ENCODE measurements at regions not wholly inside any gene's neighbourhood (a gene's known extent, or its start where the extent isn't known, plus 50 kb on each side); places are given as distances from the start of the nearest gene placed in this dataset.

GRCh38 chrX:36577006-36577405 is 431.2 kb upstream of the FAM47C start:
- Mint-ChIP-seq H3K27ac (no peak overlapping the region), H3K36me3 (no peaks in the 10 kb centered on the region), H3K4me3 (no peak overlapping the region), H3K27me3 (no peaks in the 10 kb centered on the region), H3K4me1 (no peaks in the 10 kb centered on the region), H3K9me3 (no peaks in the 10 kb centered on the region)
- no peak for DNase-seq
- CTCF ChIA-PET: no interaction called here

DNA sequence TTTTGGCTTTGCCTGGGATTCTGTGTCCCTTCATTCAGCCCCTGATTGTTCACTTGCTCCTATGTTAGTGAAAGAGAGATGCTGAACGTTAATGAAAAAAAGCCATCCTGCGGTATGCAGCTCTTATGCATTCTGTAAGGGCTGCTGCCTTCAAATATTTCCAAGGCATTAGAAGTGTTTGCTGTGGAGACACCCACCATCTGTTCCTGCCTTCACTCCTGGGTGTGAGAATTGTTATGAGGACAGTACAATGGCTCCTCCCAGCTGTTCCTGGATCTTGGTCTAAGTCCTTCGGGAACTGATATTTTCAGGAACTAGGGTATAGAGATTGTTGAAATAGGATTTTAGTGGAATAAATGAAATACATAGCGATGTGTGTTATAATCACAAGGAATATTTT is 427.1 kb upstream of the FAM47C start:
- no peak overlapping the region for H3K4me3 Mint-ChIP-seq
- no peaks in the 10 kb centered on the region for H3K36me3 Mint-ChIP-seq
- no peak for DNase-seq
- CTCF ChIA-PET: no interaction called here
- no peaks in the 10 kb centered on the region for H3K9me3 Mint-ChIP-seq
- no peak overlapping the region for H3K27ac Mint-ChIP-seq
- no peaks in the 10 kb centered on the region for H3K27me3 Mint-ChIP-seq
- no peaks in the 10 kb centered on the region for H3K4me1 Mint-ChIP-seq

DNA sequence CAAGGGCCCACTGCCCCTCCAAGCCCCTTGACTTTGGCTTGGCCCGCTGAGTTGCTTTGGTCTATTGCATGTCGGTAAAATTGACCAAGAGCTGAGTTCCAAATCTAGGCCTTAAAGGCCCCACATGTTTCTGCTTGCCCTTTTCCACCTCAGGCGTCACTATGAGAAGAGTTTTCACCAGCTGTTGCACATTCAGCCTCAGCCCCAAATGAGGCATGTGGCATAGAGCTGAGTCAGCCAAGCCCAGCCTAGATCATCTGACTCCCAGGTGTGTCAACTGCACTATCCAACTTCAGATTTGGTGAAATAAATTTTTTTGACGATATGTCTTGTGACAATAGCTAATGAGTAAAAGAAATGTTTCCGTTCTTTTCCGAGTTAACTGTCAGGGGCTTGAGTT is 424.5 kb upstream of the FAM47C start:
- no peaks in the 10 kb centered on the region for H3K36me3 Mint-ChIP-seq
- CTCF ChIA-PET: no interaction called here
- no peaks in the 10 kb centered on the region for H3K4me1 Mint-ChIP-seq
- no peaks in the 10 kb centered on the region for H3K9me3 Mint-ChIP-seq
- H3K27me3 Mint-ChIP-seq: no peaks in the 10 kb centered on the region
- DNase-seq: no peak
- no peak overlapping the region for H3K4me3 Mint-ChIP-seq
- H3K27ac Mint-ChIP-seq: no peak overlapping the region

DNA sequence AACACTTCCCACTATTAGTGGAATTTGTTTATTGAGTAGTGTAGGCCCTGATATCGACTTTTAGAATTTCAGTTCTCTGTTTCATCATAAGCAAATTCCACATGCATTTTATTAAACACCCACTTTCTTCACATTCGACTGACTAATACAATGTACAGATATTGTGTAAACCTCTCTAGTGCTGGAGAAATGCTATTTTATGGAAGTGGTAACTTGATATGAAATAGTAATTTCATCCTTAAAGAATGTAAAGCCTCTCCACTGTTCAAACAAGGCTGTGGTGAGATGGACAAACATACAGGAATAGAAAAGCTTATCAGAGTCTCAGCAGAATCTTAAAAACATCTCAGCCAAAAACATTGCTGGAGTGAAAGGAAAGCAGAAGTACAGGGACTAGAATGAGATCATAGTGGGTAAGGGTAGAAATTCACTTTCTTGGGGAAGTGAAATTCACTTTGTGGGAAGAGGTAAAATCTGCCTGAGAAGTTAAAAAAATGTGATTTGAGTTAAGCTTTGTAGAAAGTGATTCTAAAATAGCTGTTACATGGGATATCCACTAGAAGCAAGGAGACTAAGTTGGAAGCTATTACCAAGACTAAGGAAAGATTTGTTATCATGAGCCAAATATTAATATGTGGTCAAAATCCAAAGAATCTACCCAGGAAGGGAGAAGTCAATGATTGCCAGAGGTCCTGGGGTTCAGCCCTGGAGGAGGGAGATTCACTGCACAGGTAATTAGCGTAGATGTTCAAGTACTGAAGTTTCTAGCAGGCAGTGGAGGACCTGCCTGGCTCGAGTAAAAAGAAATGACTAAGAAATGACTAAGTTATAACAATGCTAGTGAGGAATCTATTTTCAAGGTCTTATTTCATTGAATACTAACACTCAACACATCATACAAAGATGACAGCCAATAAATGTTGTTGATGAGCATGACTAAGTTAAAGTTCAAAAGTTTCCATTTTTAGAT is 398.3 kb upstream of the FAM47C start:
- H3K27me3 Mint-ChIP-seq: no peaks in the 10 kb centered on the region
- no peak overlapping the region for H3K4me3 Mint-ChIP-seq
- CTCF ChIA-PET: no interaction called here
- no peaks in the 10 kb centered on the region for H3K36me3 Mint-ChIP-seq
- no peaks in the 10 kb centered on the region for H3K9me3 Mint-ChIP-seq
- no peak for DNase-seq
- no peak overlapping the region for H3K27ac Mint-ChIP-seq
- no peaks in the 10 kb centered on the region for H3K4me1 Mint-ChIP-seq

DNA sequence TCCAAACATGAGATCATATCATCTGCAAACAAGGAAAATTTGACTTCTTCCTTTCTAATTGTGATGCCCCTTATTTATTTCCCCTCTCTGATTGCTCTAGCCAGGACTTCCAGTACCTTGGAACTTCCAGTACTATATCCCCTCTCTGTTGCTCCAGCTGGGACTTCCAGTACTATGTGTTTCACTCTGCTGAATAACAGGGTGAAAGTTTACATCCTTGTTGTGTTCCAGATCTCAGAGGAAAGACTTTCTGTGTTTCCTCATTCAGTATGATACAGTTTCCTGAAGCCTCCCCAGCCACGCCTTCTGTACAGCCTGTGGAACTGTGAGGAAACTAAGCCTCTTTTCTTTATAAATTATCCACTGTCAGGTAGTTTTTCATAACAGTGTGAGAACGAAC is 381.3 kb upstream of the FAM47C start:
- DNase-seq: no peak
- H3K27ac Mint-ChIP-seq: no peak overlapping the region
- H3K9me3 Mint-ChIP-seq: no peaks in the 10 kb centered on the region
- no peak overlapping the region for H3K4me3 Mint-ChIP-seq
- CTCF ChIA-PET: no interaction called here
- no peaks in the 10 kb centered on the region for H3K27me3 Mint-ChIP-seq
- H3K36me3 Mint-ChIP-seq: no peaks in the 10 kb centered on the region
- no peaks in the 10 kb centered on the region for H3K4me1 Mint-ChIP-seq

DNA sequence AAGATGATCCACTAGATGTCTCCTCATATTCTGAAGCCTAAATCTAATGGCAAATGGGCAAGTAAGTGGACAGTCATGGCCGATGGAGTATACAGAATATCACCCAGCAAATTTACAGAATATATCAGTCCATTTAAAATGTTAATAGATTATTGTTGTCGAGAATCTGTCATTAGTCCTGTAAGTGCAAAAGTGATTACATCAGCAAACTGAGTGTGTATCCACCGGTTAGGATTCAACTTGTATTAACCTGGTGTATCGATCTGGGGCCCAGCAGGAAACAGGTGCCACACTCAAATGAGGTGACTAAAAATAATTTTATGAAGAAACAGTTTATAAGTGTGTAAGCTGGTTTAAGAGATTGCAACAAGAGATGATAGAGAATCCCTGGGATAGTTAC is 367.9 kb upstream of the FAM47C start:
- no peaks in the 10 kb centered on the region for H3K4me1 Mint-ChIP-seq
- CTCF ChIA-PET: no interaction called here

GRCh38 chrX:36642052-36642451 is 366.1 kb upstream of the FAM47C start:
- Mint-ChIP-seq H3K27ac (no peak overlapping the region), H3K4me3 (no peak overlapping the region), H3K4me1 (no peaks in the 10 kb centered on the region), H3K36me3 (no peaks in the 10 kb centered on the region), H3K27me3 (no peaks in the 10 kb centered on the region), H3K9me3 (no peaks in the 10 kb centered on the region)
- CTCF ChIA-PET: no interaction called here
- DNase-seq: no peak

More for the DNA sequence above, 367.9 kb upstream of the FAM47C start:
- no peak for DNase-seq
- Mint-ChIP-seq H3K27me3 (no peaks in the 10 kb centered on the region), H3K4me3 (no peak overlapping the region), H3K36me3 (no peaks in the 10 kb centered on the region), H3K9me3 (no peaks in the 10 kb centered on the region), H3K27ac (no peak overlapping the region)

DNA sequence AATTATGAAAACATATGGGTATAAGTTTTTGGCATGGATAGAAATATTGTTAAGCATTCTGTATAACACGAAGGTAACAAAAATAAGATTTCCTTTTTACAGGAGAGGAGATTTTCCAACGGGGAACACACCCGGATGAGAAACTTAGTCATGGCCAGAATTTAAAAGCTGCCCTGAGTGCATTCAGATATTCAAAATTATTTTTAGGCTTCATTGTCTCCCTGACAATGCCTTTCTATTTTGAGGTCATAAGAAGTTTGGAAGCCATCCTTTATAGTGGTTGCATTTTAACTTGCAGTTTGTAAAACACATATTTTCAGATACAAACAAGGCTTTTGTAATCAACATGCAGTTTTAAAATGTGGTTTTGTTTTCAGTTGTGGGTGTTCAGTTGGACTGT is 357.5 kb upstream of the FAM47C start:
- Mint-ChIP-seq H3K27ac (no peak overlapping the region), H3K4me3 (no peak overlapping the region), H3K27me3 (no peaks in the 10 kb centered on the region), H3K4me1 (no peaks in the 10 kb centered on the region), H3K9me3 (no peaks in the 10 kb centered on the region), H3K36me3 (no peaks in the 10 kb centered on the region)
- CTCF ChIA-PET: no interaction called here
- no peak for DNase-seq

GRCh38 chrX:36683507-36683906 is 324.7 kb upstream of the FAM47C start:
- no peak for DNase-seq
- Mint-ChIP-seq H3K4me1 (no peaks in the 10 kb centered on the region), H3K4me3 (no peak overlapping the region), H3K9me3 (no peaks in the 10 kb centered on the region), H3K27me3 (no peaks in the 10 kb centered on the region), H3K36me3 (no peaks in the 10 kb centered on the region), H3K27ac (no peak overlapping the region)
- CTCF ChIA-PET: no interaction called here

DNA sequence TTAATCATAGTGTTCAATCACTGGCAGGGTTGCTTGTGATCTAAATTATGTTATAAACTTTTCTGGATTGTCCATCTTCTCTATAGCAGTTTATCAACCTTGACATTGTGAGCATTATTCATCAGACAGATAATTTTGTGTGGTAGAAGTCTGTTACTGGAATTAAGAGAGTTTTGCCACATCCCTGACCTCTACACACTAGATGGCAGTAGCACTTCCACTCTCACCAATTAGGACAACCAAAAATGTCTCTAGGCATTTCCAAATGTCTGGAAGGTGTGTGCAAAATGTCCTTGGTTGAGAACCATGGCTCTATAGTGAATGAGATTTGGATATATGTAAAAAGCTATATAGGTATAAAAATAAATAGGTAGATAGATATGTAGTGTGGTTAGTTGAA is 324.1 kb upstream of the FAM47C start:
- Mint-ChIP-seq H3K9me3 (no peaks in the 10 kb centered on the region), H3K27ac (no peak overlapping the region), H3K4me1 (no peaks in the 10 kb centered on the region), H3K4me3 (no peak overlapping the region), H3K36me3 (no peaks in the 10 kb centered on the region), H3K27me3 (no peaks in the 10 kb centered on the region)
- CTCF ChIA-PET: no interaction called here
- no peak for DNase-seq

DNA sequence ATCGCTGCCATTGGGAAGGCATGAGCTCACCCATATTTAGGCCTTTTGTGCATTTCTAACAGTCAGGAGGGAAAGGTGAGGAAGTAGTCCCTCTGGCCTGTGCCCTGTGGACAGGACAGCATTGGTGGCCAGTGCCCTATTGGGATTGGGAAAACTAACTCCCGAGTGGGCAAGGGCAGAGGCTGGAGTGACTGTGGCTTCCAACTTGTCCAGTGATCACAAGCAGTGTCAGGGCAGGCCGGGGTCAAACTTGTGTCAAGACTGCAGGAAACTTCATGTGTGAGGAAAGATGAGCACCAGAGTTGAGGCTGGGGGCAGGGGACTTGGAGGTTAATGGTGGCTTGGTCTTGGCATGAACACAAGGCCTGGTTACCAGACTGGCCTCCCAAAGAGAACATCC is 286.2 kb upstream of the FAM47C start:
- Mint-ChIP-seq H3K27ac (no peak overlapping the region), H3K36me3 (no peaks in the 10 kb centered on the region), H3K27me3 (no peaks in the 10 kb centered on the region), H3K4me3 (no peak overlapping the region), H3K4me1 (no peaks in the 10 kb centered on the region), H3K9me3 (peaks cover 6% of the 10 kb centered on the region)
- CTCF ChIA-PET: no interaction called here
- DNase-seq: no peak

DNA sequence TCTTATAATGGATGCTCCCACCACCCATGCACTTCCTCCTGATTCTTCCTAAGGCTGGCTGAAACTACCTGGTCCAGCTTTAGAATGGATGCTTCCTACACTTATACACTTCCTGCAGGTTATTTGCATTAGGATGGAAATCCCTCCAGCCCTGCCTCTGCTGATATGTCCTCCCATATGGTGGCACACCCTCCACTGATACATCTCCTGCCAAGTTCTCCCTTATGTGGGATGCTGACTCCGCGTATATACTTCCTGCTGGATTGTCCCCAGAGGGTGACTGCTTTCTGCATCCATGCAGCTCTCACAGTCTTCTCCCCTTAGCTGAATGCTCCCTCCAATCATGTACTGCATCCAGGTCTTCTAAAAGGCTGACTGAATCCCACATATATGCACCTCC is 254.6 kb upstream of the FAM47C start:
- no peak for DNase-seq
- CTCF ChIA-PET: no interaction called here
- H3K27ac Mint-ChIP-seq: no peak overlapping the region
- no peaks in the 10 kb centered on the region for H3K36me3 Mint-ChIP-seq
- H3K4me1 Mint-ChIP-seq: no peaks in the 10 kb centered on the region
- H3K27me3 Mint-ChIP-seq: no peaks in the 10 kb centered on the region
- H3K4me3 Mint-ChIP-seq: no peak overlapping the region
- H3K9me3 Mint-ChIP-seq: no peaks in the 10 kb centered on the region

DNA sequence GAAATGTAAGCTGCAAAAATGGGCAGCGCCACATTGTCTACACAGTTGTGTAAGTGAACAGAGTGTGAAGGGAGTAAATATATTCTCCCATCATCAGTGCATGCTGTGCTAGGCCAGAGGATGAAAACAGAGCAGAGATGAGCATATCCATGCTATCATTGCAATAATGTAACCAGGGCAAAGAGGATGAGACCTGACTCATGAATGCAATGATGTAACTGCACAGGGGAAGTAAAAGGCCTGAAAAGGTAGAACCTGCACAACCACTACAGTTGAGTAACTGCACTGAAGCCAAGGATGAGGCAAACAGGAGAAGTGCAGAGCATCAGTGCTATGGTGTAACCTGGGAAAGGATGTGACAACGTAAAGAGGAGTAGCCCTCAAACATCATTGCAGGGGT is 220.4 kb upstream of the FAM47C start:
- Mint-ChIP-seq H3K4me3 (no peak overlapping the region), H3K36me3 (no peaks in the 10 kb centered on the region), H3K9me3 (no peaks in the 10 kb centered on the region), H3K27ac (no peak overlapping the region), H3K27me3 (no peaks in the 10 kb centered on the region), H3K4me1 (no peaks in the 10 kb centered on the region)
- CTCF ChIA-PET: no interaction called here
- DNase-seq: no peak

- no peaks in the 10 kb centered on the region for H3K36me3 Mint-ChIP-seq
- CTCF ChIA-PET: no interaction called here
- no peak for DNase-seq
- H3K4me3 Mint-ChIP-seq: no peak overlapping the region
- H3K4me1 Mint-ChIP-seq: no peaks in the 10 kb centered on the region
- no peaks in the 10 kb centered on the region for H3K27me3 Mint-ChIP-seq
- H3K9me3 Mint-ChIP-seq: no peaks in the 10 kb centered on the region
- no peak overlapping the region for H3K27ac Mint-ChIP-seq
These were observed 205.0 kb upstream of the FAM47C start for GRCh38 chrX:36803151-36803550.

GRCh38 chrX:36804066-36804465 is 204.1 kb upstream of the FAM47C start:
- H3K36me3 Mint-ChIP-seq: no peaks in the 10 kb centered on the region
- H3K27me3 Mint-ChIP-seq: no peaks in the 10 kb centered on the region
- no peak for DNase-seq
- H3K27ac Mint-ChIP-seq: no peak overlapping the region
- no peaks in the 10 kb centered on the region for H3K9me3 Mint-ChIP-seq
- no peak overlapping the region for H3K4me3 Mint-ChIP-seq
- H3K4me1 Mint-ChIP-seq: no peaks in the 10 kb centered on the region
- CTCF ChIA-PET: no interaction called here

DNA sequence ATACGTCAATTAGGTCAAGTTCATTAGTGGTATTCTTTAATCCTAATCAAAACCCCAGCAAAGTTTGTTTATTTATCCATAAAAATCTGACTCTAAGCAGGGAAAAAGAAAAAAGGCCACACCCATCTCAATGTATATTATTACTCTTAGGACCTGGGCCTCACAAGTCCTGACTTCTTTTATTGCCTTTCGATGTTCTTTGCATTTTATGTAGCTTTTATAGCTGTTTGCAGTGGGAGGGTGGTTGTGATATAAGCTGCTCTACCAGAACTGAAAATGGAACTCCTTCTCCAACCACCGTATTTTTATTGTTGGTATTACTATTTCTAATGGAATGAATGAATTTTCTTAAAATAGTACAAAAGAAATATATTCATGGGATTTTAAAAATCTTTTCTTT is 163.3 kb upstream of the FAM47C start:
- no peaks in the 10 kb centered on the region for H3K9me3 Mint-ChIP-seq
- H3K36me3 Mint-ChIP-seq: no peaks in the 10 kb centered on the region
- CTCF ChIA-PET: no interaction called here
- no peaks in the 10 kb centered on the region for H3K4me1 Mint-ChIP-seq
- H3K4me3 Mint-ChIP-seq: no peak overlapping the region
- H3K27me3 Mint-ChIP-seq: no peaks in the 10 kb centered on the region
- H3K27ac Mint-ChIP-seq: no peak overlapping the region
- DNase-seq: no peak

All from activated naive CD4-positive, alpha-beta T cell treated with anti-CD3 and anti-CD28 coated beads, Interleukin-2, amount 10 ng/mL, durations not matched to agents 7 days and 5 days (primary cell).